Activated T-cell treated with anti-CD3 and anti-CD28 coated beads, Interleukin-2, amount 50 U/mL, for 72 hours (primary cell): ENCODE measurements at regions not wholly inside any gene's neighbourhood (a gene's known extent, or its start where the extent isn't known, plus 50 kb on each side); places are given as distances from the start of the nearest gene placed in this dataset.
"Not testable (repeated sequence)": the region's sequence is repeated elsewhere in the genome, so short reads cannot be mapped to it uniquely, and the experiment has no call there.

Experiments used
- ATAC-seq, 2 donors: fragments of 150-1000 bp; cut with Tn5 transposase; replicated peaks in 1 of 2; 2 replicates each; pipeline ENCODE4 v1.10.0; 2021; ENCODE audit warnings: moderate library complexity in 2 of 2, mild to moderate bottlenecking in 1 of 2
- DNase-seq, 2 donors: peaks; one replicate each; pipeline ENCODE4 v3.0.0; 2021 to 2022; ENCODE audit warnings: mixed read lengths in 1 of 2
- H3K27ac Mint-ChIP-seq: one replicate; pipeline ENCODE4 v1.8.0; 2022; ENCODE audit warnings: mild to moderate bottlenecking, moderate library complexity, mixed read lengths
- H3K27me3 Mint-ChIP-seq: one replicate; pipeline ENCODE4 v1.8.0; 2022; ENCODE audit warnings: low read depth, mixed read lengths
- H3K36me3 Mint-ChIP-seq, 2 donors: one replicate each; pipeline ENCODE4 v1.8.0; 2022; ENCODE audit warnings: mixed read lengths in 2 of 2, mild to moderate bottlenecking in 1 of 2; ENCODE audit not compliant: insufficient read depth in 2 of 2
- H3K4me1 Mint-ChIP-seq: one replicate; pipeline ENCODE4 v1.8.0; 2022; ENCODE audit warnings: low read depth, mixed read lengths
- H3K4me3 Mint-ChIP-seq, 2 donors: one replicate each; pipeline ENCODE4 v1.8.0; 2022; ENCODE audit warnings: mild to moderate bottlenecking in 2 of 2, mixed read lengths in 2 of 2, moderate library complexity in 2 of 2
- H3K9me3 Mint-ChIP-seq, 2 donors: one replicate each; pipeline ENCODE4 v1.8.0; 2022; ENCODE audit warnings: mixed read lengths in 2 of 2

DNA sequence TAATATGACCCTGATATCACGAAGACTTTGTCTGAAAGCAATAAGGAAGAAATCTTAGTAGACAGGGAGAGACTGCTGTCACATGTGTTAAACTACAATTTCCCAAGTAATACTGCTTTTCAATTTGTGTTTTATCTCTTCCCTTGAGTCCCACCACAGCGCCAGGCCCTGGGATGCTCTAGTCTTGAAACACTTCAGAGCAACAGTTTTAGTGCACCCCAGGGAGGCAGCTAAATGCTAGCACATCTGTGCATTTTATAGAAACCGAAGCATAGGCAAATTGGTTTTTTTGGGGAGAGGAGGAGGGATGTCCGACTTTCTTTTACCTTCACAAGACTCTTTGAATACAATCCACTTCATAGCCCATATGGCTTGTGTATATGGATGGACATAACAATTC lies 550.0 kb upstream of the SYT4 start:
- Mint-ChIP-seq H3K4me1 (no peaks in the 10 kb centered on the region), H3K9me3 (peaks cover 0 to 8% of the 10 kb centered on the region in 2 donors), H3K27ac (no peak overlapping the region), H3K4me3 (no peak overlapping the region), H3K27me3 (no peaks in the 10 kb centered on the region), H3K36me3 (no peaks in the 10 kb centered on the region)
- no peak for DNase-seq
- ATAC-seq, result no peak

- H3K27ac Mint-ChIP-seq, result no peak overlapping the region
- H3K9me3 Mint-ChIP-seq, result peaks cover 0 to 5% of the 10 kb centered on the region in 2 donors
- no peak for DNase-seq
- ATAC-seq, result no peak
- H3K27me3 Mint-ChIP-seq, result no peaks in the 10 kb centered on the region
- H3K36me3 Mint-ChIP-seq, result no peaks in the 10 kb centered on the region
- no peaks in the 10 kb centered on the region for H3K4me1 Mint-ChIP-seq
- H3K4me3 Mint-ChIP-seq, result no peak overlapping the region
Observed at GRCh38 chr18:43830303-43830702, 553.0 kb upstream of the SYT4 start.

- no peaks in the 10 kb centered on the region for H3K27me3 Mint-ChIP-seq
- ATAC-seq (no peak), DNase-seq (no peak)
- H3K4me3 Mint-ChIP-seq, result no peak overlapping the region
- H3K27ac Mint-ChIP-seq, result no peak overlapping the region
- H3K36me3 Mint-ChIP-seq, result no peaks in the 10 kb centered on the region
- no peaks in the 10 kb centered on the region for H3K4me1 Mint-ChIP-seq
- H3K9me3 Mint-ChIP-seq, result peaks cover 0 to 5% of the 10 kb centered on the region in 2 donors
Observed at GRCh38 chr18:43830947-43831346, 553.7 kb upstream of the SYT4 start.

DNA sequence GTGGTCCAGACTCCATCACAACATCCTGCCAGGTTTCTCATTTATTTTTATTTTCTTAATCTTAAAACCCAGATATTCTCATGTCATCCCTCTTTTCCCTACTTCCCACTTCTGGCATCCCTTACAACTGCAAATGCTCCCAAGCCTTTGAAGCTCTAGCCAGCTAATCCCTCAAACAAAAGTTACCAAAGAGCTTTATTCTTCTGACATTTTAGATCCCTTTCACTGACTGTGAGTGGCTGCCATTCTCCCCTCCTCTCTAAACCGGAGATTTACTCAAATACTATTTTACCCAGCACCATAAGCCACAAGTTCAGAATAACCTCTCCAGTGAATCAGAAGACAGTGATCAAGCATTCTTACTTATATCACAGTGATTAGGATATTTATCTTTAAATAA lies 569.0 kb upstream of the SYT4 start:
- H3K4me3 Mint-ChIP-seq, result no peak overlapping the region
- DNase-seq (no peak), ATAC-seq (no peak)
- H3K9me3 Mint-ChIP-seq, result peaks cover 0 to 8% of the 10 kb centered on the region in 2 donors
- no peaks in the 10 kb centered on the region for H3K4me1 Mint-ChIP-seq
- no peaks in the 10 kb centered on the region for H3K36me3 Mint-ChIP-seq
- H3K27me3 Mint-ChIP-seq, result no peaks in the 10 kb centered on the region
- no peak overlapping the region for H3K27ac Mint-ChIP-seq

DNA sequence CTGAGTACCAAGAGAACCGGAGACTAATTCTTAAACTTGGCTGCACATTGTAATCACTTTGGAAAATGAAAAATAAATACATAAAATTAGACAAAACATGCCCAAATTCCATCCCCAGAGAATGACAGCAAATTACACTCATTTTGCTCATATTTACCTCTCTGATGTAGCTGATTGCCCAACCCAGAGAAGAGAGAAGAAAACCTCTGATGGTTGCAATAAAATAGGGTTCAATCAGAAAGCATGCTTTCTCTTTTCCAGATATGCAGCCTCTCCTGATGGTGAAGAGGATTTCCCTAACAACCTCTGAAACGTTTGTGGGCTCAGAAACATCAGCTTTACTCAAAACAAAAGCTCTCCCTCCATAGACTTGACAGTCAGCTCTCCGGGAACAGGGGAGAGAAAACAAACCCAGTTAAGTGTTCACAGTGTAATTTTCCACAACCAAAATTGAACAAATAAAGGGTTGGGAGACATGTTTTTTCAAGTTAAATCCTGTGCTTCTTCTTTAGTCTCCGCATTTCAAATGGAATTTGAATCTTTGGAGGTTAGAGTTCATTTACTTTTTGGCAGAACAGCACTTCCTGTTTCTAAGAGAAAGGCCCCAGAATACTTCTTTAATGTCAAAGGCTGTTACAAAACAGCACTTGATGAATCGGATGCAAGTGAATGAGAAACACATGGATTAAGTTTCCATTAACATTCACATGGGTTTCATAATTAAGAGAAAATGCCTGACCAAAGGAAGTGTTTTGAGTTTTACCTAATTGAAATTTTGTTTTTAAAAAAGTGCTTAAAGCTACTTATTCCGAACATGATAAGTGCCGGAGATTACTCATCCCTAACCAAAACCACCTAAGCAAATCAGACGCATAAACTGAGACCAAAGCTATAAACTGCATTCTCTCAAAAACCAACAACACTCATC lies 570.1 kb upstream of the SYT4 start:
- Mint-ChIP-seq H3K4me1 (no peaks in the 10 kb centered on the region), H3K4me3 (no peak overlapping the region), H3K9me3 (peaks cover 2 to 8% of the 10 kb centered on the region in 2 donors), H3K27me3 (no peaks in the 10 kb centered on the region), H3K27ac (no peak overlapping the region), H3K36me3 (no peaks in the 10 kb centered on the region)
- no peak for ATAC-seq
- no peak for DNase-seq

DNA sequence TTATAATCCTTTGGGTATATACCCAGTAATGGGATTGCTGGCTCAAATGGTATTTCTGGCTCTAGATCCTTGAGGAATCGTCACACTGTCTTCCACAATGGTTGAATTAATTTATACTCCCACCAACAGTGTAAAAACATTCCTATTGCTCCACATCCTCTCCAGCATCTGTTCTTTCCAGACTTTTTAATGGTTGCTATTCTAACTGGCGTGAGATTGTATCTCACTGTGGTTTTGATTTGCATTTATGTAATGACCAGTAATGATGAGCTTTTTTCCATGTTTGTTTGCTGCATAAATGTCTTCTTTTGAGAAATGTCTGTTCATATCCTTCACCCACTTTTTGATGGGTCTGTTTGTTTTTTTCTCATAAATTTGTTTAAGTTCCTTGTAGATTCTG lies 572.5 kb upstream of the SYT4 start:
- not testable (repeated sequence) for ATAC-seq, H3K27ac Mint-ChIP-seq, H3K27me3 Mint-ChIP-seq, H3K4me1 Mint-ChIP-seq, H3K36me3 Mint-ChIP-seq, H3K4me3 Mint-ChIP-seq, DNase-seq
- peaks cover 6 to 11% of the 10 kb centered on the region in 2 donors for H3K9me3 Mint-ChIP-seq

DNA sequence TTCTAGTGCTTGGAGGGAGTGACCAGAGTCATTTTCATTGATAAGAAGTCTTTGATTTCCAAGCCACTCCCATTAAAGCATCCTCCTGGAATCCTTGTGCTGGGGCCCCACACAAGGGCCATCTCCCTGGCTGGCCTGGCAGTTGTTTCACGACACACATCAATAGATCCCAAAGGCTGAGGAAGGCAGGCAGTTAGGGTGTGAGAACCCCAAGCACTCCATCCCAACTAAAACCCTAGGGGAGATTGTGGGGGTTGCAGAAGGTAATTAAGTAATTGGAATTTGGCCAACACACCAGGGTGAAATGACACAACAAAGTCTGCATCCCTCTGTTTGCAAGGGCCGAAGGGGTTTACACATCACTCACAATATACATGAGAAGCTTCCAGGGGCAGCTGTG lies 578.1 kb upstream of the SYT4 start:
- Mint-ChIP-seq H3K4me3 (no peak overlapping the region), H3K9me3 (peaks cover 4 to 6% of the 10 kb centered on the region in 2 donors), H3K36me3 (no peaks in the 10 kb centered on the region), H3K27ac (no peak overlapping the region), H3K27me3 (no peaks in the 10 kb centered on the region), H3K4me1 (no peaks in the 10 kb centered on the region)
- ATAC-seq, result no peak
- no peak for DNase-seq

- no peak for ATAC-seq
- no peak for DNase-seq
- Mint-ChIP-seq H3K4me3 (no peak overlapping the region), H3K4me1 (no peaks in the 10 kb centered on the region), H3K27ac (no peak overlapping the region), H3K27me3 (no peaks in the 10 kb centered on the region), H3K36me3 (no peaks in the 10 kb centered on the region), H3K9me3 (peaks cover 2 to 8% of the 10 kb centered on the region in 2 donors)
Observed at GRCh38 chr18:43863180-43863579, 585.9 kb upstream of the SYT4 start.

DNA sequence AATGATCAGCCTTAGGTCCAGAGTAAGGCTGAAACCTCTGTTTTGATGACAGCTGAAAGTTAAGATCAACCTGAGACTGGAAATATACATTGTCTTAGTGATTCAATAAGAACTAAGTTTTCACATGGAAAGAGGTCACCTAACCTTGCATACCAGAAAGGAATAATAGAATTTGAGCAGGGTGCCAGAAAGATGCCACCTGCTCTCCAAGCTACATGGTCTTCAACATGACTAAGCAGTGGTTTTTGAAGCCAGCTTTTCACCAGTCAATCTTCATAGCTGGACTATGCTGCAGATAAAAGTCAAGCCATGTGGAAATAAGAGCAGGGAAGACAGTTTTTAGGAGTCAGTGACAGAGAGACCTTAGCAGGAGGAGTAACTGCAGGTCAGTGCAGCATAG lies 589.4 kb upstream of the SYT4 start:
- Mint-ChIP-seq H3K27ac (no peak overlapping the region), H3K4me3 (no peak overlapping the region), H3K4me1 (no peaks in the 10 kb centered on the region)

GRCh38 chr18:43868497-43868995 lies 591.3 kb upstream of the SYT4 start:
- peaks cover 4 to 5% of the 10 kb centered on the region in 2 donors for H3K9me3 Mint-ChIP-seq
- ATAC-seq (no peak), DNase-seq (no peak)
- H3K27ac Mint-ChIP-seq, result no peak overlapping the region
- no peaks in the 10 kb centered on the region for H3K4me1 Mint-ChIP-seq
- H3K36me3 Mint-ChIP-seq, result no peaks in the 10 kb centered on the region
- no peaks in the 10 kb centered on the region for H3K27me3 Mint-ChIP-seq
- H3K4me3 Mint-ChIP-seq, result no peak overlapping the region

More for the DNA sequence above, 589.4 kb upstream of the SYT4 start:
- no peaks in the 10 kb centered on the region for H3K27me3 Mint-ChIP-seq
- DNase-seq (no peak), ATAC-seq (no peak)
- H3K9me3 Mint-ChIP-seq, result peaks cover 4 to 8% of the 10 kb centered on the region in 2 donors
- H3K36me3 Mint-ChIP-seq, result no peaks in the 10 kb centered on the region

GRCh38 chr18:43869451-43870008 lies 592.2 kb upstream of the SYT4 start:
- Mint-ChIP-seq H3K4me1 (no peaks in the 10 kb centered on the region), H3K36me3 (no peaks in the 10 kb centered on the region), H3K9me3 (peaks cover 4 to 5% of the 10 kb centered on the region in 2 donors), H3K27me3 (no peaks in the 10 kb centered on the region), H3K27ac (no peak overlapping the region), H3K4me3 (no peak overlapping the region)
- no peak for DNase-seq
- no peak for ATAC-seq

DNA sequence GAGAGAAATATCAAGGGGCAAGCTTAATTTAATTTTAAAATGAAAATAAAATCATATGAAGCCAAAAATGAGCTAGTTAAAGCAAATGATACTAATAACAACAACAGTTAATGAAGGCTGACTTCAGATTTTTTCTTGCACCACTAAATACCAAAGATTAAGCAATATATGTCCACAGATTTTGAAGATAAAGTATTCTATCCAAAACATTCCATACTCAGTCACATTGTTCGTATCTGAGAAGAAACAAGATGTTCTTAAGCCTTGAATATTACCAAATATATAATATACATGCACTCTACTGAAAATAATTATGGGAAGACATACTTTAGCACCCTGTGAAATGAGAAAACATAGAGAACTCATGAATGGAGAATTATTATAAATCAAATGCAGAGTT lies 593.3 kb upstream of the SYT4 start:
- no peak for DNase-seq
- Mint-ChIP-seq H3K9me3 (peaks cover 2% of the 10 kb centered on the region in 2 donors), H3K27me3 (no peaks in the 10 kb centered on the region), H3K4me3 (no peak overlapping the region), H3K4me1 (no peaks in the 10 kb centered on the region), H3K27ac (no peak overlapping the region), H3K36me3 (no peaks in the 10 kb centered on the region)
- ATAC-seq, result no peak

DNA sequence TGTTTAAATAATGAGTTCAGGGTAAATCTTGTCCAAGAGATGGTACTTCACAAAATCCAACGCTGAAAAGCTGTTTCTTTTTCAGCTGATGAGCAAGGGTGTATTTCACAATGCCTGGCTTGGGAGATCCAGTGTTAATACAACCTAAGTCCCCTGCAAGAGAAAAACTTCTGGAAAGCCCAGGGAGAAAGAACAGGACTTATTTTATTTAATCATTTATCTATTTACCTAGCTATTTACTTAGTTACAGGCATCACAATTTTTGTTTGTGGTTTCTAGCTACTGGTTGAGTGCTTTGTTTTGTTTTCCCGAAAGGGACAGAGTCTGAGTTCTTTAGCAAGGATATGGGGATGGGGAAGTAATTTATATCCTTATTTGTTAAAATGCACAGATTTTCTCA lies 598.2 kb upstream of the SYT4 start:
- Mint-ChIP-seq H3K27ac (no peak overlapping the region), H3K9me3 (peaks cover 6 to 11% of the 10 kb centered on the region in 2 donors), H3K4me3 (no peak overlapping the region), H3K27me3 (no peaks in the 10 kb centered on the region), H3K36me3 (no peaks in the 10 kb centered on the region), H3K4me1 (no peaks in the 10 kb centered on the region)
- ATAC-seq (no peak), DNase-seq (no peak)
